C1 segment of cervical spinal cord (tissue), 14 donors: ENCODE measurements at regions not wholly inside any gene's neighbourhood (a gene's known extent, or its start where the extent isn't known, plus 50 kb on each side); places are given as distances from the start of the nearest gene placed in this dataset.
"Not testable (repeated sequence)": the region's sequence is repeated elsewhere in the genome, so short reads cannot be mapped to it uniquely, and the experiment has no call there.

Experiments used
- DNase-seq, 14 donors: peaks; one replicate each; lab custom pipeline; 2025; lab: John Stamatoyannopoulos, UW

- no peak for DNase-seq
Observed at GRCh38 chr9:87781331-87781730, 55.4 kb downstream of the CTSL start.

GRCh38 chr9:87783180-87783579, 57.3 kb downstream of the CTSL start:
- DNase-seq, result no peak

DNA sequence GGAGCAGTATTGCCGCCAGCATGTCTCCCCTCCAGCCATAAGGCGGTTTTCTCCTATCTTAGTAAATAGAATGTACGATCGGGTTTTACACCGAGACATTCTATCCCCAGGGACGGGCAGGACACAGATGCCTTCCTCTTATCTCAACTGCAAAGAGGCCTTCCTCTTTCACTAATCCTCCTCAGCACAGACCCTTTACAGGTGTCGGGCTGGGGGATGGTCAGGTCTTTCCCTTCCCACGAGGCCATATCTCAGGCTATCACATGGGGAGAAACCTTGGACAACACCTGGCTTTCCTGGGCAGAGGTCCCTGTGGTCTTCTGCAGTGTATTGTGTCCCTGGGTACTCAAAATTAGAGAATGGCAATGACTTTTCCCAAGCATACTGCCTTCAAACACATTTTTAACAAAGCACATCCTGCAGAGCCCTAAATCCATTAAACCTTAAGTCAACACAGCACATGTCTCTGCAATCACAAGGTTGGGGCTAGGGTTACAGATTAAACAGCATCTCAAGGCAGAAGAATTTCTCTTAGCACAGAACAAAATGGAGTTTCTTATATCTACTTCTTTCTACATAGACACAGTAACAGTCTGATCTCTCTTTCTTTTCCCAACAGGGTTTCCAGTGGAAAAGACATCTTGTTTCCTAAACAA, 59.5 kb downstream of the CTSL start:
- DNase-seq, result not testable (repeated sequence)

- DNase-seq, result no peak
Observed at GRCh38 chr9:87786423-87786822, 60.5 kb downstream of the CTSL start.

- DNase-seq, result no peak
Observed at GRCh38 chr9:87786876-87787275, 61.0 kb downstream of the CTSL start.

DNA sequence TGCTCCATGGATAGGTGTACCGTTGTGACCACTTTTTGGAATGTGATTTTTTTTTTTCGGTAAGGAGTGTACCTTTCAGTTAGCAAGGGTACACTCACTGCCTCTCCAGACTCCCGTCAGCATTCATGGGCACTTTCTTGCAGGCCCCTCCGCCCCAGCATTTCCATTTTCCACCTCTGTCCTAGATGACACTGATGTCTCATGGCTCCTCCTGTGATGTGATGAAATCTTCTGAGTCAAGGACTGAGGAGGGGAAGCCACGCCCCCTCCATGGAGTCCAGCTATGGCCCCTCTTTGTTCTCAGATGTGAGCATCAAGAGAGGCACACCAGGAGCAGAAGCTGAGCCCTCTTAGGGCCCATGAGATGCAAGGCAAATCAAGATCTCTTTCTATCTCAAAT, 61.8 kb downstream of the CTSL start:
- DNase-seq, result no peak

DNA sequence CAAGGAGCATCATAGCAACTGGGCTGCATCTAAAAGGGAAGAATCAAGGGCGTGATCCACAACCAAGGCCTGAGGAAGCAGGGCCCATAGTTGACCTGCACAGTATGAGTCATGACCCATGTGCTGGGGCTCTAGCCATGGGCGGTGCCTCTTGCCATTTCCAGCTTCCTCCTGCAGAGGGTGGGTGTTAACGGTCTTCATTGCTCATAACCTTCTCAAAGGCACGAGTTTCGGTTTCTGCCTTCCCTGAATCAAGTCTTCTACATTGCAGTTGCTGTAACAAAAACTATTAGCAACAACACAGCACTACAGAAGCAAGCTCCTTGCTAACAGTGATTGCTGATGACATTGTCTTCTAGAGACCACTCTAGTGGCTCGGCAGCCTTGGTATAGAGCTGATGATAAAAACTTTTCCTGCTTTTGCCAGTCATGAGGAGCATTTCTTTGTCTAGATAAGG, 66.9 kb downstream of the CTSL start:
- peak in 7 of 14 donors; percentile 8 to 63 (median 20) for DNase-seq

GRCh38 chr9:87793292-87793691, 67.4 kb downstream of the CTSL start:
- DNase-seq, result peak in 1 of 14 donors; percentile 17

GRCh38 chr9:87795178-87795577, 69.3 kb downstream of the CTSL start:
- no peak for DNase-seq

GRCh38 chr9:87796196-87796595, 70.3 kb downstream of the CTSL start:
- no peak for DNase-seq

DNA sequence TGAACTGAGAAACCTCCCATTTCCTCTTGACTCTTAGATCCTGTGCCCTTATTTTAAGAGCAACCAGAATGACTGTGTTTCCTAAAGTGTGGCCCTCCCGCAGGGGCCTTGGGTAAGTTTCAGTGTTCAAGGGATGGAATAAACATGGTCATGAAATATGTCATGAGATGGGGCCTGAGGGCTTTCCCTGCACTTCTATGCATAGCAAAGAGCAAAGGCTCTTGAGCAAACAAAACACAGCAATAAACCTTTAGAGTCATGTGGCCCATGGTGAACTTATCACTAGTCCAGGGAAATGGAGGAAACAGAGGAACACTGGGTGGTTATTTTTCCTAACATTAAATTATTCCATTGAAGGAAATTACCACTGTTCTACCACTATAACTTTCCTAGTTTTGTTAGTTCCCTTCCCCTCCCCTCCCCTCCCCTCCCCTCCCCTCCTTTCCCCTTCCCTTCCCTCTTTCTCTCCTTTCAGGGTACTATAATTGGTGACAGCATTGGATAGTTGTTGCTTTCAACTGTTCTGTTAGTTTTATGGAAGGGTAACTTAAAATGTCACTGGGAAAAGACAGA, 72.4 kb downstream of the CTSL start:
- DNase-seq, result no peak

DNA sequence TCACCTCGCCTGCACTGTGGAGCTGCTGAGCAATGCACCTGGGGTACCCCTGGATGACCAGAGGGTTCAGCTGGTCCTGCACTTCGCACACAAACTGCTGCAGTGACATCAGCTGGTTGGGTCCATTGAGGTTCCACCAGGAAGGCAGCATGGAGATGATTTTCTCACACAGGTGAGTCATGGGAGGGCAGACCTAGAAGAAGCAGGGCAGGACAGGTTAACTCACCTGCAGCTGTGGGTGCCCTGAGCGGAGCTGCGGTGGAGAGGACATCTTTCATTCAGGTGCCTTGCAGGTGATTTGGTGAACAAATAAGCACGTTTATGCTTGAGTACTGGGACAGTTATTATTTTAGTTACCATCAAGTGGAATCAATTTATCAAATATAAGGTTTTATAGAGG, 73.6 kb downstream of the CTSL start:
- no peak for DNase-seq

DNA sequence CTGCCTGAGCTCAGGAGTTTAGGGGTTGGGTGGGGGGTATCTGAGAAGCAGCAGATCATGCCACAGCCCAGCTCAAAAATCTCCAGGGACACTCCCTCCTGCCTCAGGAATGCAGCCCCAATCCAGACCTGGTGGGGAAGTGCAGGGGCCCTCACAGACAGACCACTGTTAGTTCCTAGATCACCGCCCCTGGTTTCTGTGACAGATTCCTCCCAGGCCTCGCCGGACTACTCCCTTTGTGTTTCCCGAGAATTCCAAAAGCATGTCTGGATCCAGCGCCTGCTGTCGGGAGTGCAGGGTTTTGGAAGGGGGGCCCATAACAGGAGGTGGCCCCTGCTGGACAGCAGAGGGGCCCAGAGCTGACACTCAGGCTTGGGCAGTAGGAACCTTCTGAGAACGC, 74.5 kb downstream of the CTSL start:
- DNase-seq, result no peak

- DNase-seq, result no peak
Observed at GRCh38 chr9:87801013-87801412, 75.1 kb downstream of the CTSL start.

DNA sequence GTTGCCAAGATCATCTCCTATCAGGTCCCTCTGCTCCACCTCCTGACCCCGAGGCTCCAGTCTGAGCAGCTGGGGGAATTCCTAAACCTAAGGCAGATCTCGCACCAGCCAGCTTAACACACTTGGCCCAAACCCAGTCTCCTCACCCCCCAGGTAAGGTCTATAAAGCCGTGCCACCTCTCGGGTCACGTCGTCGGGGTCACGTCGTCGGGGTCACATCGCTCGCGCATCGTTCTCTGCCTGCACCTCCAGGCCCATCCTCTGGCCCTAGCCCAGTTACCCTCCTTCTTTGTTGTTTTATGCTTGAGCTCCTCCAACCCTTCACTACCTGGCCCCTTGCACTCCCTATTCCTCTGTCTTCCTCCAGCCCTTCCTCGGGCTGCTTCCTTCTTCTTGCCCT, 77.2 kb downstream of the CTSL start:
- no peak for DNase-seq

DNA sequence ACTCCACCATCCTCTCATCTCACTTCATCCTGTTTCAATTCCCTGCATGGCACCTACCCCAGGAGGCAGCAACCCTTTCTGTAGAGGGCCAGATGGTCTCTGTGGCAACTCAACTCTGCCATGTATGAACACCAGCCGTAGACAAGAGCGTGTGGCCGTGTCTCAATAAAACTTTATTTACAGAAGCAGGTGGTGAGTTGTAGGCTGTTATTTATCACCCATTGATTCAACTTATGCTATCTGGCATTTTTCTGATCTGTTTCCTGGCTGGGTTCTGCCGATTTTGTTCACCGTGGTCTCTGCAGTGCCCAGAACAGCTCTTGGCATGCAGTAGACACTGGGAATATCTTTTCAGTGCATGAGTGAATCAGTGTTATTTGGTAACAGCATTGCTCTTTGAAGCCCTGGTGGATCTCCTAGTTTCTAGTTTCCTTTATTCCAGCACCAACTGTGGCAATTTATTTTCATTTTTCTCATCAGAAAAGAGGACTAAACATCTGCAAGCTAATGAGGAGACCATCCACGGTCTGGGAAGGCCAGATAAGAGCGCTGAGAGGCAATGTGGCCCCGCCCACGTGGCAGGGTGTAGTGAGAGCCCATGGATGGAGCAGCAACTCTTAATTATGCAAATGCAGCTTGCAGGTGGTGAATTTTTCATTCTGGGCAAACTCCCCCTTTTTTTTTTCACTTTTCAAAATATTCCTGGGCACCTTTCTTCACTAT, 77.9 kb downstream of the CTSL start:
- DNase-seq, result no peak

DNA sequence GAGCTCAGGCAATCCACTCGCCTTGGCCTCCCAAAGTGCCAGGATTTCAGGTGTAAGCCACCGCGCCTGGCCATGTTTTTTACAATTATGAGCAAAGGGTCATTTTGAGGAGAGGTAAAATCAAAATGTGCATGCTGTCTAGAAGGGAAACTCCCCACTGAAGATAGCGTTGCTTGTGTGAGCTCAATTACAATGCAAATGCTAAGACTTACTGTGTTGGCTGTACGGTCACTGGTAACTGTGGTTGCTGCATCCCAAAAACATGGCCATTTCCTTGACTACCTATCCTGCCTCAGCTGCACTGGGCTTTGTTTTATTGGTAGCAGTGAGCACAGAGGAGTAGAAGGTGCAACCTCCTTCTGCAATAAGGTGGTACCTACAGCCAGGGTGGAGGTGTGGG, 77.4 kb upstream of the SPATA31E1 start:
- DNase-seq, result no peak

GRCh38 chr9:87810008-87810407, 72.7 kb upstream of the SPATA31E1 start:
- no peak for DNase-seq

DNA sequence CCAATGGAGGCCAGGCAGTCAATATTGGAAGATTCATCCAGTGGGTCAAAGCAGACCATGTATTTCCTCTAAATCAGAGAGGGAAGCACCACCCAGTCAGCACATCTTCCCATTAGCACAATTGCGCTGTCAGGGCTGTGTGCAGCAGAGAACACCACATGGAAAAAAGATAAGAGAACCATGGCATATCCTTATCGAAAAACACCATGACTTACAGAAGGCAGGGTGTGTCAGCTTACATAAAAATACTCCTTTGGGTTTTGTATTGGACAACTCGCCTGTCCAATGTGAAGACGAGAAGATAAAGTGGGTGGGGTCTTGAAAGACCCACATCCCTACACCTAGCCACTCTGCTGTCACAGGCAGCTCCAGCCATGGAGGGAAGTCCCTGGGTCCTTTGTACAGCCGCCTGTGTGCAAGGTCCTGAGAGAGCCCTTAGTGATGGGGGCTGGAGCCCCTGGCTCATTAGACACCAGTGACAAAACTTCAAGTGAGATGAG, 71.9 kb upstream of the SPATA31E1 start:
- no peak for DNase-seq

DNA sequence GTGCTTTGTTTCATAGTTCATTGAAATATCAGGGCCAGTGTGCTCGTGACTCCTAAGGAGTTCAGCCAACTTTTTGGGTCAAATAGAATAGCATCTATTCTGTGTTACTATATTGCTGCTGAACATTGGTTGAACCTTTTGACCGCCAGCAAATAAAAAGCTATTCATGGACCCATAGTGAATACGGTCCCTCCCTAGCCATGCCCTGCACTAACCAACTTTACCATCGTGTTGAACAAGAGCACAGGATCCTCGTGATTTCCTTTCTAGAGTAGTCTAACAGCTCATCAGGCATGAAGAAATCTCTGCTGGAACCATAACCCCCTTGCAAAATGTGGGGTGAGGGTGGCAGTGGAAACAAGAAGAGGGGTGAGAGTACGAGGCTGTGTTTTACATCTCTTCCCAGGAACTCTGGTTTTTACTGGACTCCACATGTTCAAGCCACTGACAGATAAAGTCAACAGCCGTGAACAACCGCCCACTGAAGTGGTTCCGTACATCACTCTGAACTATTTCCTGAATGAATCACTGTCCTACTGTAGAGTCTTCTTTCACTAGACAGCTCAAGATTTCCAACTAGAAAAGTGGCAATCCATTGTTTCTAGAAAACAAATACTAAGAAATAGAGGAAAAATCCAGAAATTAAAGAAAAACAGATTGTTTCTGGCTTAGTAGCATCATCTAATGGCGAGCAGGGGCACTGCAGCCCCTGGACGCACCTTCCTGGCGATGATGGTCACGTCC, 70.1 kb upstream of the SPATA31E1 start:
- peak in 1 of 14 donors; percentile 26 for DNase-seq

- no peak for DNase-seq
Observed at GRCh38 chr9:87813119-87813463, 69.6 kb upstream of the SPATA31E1 start.

DNA sequence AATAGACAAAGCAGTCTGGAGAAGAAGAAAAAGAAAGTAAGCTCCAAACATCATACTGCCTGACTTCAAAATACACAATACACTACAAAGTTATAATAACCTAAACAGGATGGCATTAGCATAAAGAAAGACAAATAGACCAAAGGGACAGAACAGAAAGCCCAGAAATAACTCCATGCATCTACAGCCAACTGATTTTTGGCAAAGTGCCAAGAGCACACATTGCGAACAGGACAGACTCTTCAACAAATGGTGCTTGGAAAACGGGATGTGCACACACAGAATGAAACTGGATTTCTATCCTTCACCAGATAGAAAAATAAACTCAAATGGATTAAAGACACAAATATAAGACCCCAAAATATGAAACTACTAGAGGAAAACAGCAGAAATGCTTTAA, 66.6 kb upstream of the SPATA31E1 start:
- DNase-seq, result no peak
